AG09319 (cell line): ENCODE measurements at regions not wholly inside any gene's neighbourhood (a gene's known extent, or its start where the extent isn't known, plus 50 kb on each side); places are given as distances from the start of the nearest gene placed in this dataset.

Experiments used
- DNase-seq: peaks from one replicate; pipeline ENCODE4 v3.0.0-alpha.2; 2010; ENCODE audit warnings: low read depth; ENCODE audit errors: extremely low read depth
- TF ChIP-seq, protein P1 (sequence below): IDR thresholded peaks from 2 replicates; pipeline ENCODE4 v1.5.1; 2011; ENCODE audit warnings: low read depth, mild to moderate bottlenecking, inconsistent platforms, low read length, moderate library complexity

DNA sequence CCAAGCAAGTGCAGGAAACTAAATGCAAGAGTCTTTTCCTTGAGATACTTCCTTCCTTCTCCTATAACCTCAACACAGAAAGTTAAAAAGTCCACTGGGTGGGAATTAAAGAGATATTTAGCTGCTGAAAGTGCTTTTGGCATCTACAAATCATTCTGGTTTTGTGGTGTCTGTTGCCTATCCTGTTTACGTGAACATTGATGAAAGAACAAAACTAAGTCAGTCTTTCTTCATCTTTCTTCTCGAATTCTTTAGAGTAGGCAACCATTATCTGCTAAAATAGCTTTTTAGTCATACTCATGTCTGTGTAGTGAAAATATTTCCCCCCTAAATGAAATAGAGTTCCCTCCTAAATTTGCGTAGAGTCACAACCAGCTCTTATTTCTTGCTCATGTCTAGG is 838.6 kb downstream of the GATA3 start:
- TF ChIP-seq, protein P1, sequence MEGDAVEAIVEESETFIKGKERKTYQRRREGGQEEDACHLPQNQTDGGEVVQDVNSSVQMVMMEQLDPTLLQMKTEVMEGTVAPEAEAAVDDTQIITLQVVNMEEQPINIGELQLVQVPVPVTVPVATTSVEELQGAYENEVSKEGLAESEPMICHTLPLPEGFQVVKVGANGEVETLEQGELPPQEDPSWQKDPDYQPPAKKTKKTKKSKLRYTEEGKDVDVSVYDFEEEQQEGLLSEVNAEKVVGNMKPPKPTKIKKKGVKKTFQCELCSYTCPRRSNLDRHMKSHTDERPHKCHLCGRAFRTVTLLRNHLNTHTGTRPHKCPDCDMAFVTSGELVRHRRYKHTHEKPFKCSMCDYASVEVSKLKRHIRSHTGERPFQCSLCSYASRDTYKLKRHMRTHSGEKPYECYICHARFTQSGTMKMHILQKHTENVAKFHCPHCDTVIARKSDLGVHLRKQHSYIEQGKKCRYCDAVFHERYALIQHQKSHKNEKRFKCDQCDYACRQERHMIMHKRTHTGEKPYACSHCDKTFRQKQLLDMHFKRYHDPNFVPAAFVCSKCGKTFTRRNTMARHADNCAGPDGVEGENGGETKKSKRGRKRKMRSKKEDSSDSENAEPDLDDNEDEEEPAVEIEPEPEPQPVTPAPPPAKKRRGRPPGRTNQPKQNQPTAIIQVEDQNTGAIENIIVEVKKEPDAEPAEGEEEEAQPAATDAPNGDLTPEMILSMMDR, result no peak
- DNase-seq, result no peak

DNA sequence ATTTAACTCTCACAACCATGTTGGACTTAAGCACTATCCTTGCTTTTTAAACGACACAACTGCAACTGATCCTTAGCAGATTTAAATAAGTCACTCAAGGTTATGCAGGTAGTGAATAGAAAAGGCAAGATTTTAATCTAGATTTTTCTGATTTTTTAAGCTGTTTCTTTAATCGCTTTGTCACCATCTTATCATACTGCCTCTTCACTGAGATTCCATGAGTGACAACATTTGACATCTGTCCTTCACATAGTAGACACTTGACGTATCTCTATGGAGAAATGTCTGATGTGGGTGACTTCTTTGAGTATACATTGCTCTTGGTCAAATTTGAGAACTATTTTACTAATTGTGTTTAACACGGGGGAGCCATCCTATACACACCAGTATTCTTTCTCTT is 839.7 kb downstream of the GATA3 start:
- TF ChIP-seq, protein P1, result no peak
- DNase-seq, result no peak

DNA sequence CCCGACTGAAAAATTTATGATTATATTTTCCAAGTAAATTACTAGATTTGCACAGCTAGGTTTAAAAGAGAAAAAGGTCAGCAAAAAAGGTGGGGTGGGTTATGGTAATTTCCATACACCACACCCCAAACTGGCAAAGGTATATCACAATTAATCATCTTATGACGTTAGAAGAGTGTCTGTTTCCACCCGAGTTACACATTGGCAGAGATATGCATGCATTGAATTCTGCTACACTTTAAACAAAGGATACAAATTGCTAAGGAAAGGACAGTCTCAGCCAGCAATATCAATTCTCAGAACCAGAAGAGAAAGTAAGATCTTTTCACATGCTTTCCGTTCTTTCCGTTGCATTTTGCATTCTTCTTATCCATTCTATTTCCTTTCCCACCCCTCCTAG is 843.3 kb downstream of the GATA3 start:
- TF ChIP-seq, protein P1, result no peak
- DNase-seq, result no peak

DNA sequence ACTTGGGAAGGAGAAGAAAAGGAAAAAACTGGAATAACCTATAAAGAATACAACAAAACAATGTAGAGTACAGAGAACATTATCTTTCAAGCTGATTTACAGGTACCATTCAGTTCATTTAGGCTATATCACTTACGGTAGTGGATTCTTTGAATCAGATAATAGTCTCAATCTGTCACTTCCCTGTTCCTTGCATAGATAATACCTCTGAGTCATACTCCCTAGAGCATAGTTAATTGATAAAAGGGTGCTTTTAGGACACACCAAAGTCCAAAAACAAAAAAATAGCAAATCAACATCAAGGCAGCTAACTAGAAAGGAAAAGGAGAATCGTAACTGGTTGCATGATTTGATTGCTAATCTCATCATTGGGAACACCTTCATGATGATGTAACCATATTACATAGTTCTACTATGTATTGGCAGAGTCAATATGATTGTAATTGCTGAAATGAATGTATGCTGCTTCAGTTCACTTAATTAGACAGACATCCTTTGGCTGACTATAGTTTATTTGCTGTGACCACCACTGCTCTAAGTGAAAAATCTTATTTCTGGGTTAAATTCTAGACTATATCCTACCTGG is 844.4 kb downstream of the GATA3 start:
- DNase-seq, result no peak

DNA sequence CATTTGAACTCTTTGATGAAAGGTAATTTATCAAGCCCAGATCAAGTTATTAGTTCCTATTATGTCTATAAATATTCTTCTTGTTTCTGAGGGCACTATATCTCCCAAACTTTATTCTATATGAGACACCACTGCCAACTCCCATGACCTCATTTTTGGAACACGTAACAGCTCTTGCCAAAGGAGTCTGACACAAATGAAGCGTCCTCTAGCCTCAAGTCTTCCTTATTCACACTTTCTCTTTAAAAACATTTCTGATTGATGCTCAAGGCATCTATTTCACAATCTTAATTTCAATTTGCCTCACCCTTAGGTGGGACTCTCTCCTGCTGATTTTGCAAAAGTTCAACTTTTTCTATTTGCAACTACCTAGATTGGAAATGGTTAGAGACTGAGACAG is 848.4 kb downstream of the GATA3 start:
- TF ChIP-seq, protein P1, result no peak
- DNase-seq, result no peak

More for the DNA sequence above, 844.4 kb downstream of the GATA3 start:
- TF ChIP-seq, protein P1, result no peak

DNA sequence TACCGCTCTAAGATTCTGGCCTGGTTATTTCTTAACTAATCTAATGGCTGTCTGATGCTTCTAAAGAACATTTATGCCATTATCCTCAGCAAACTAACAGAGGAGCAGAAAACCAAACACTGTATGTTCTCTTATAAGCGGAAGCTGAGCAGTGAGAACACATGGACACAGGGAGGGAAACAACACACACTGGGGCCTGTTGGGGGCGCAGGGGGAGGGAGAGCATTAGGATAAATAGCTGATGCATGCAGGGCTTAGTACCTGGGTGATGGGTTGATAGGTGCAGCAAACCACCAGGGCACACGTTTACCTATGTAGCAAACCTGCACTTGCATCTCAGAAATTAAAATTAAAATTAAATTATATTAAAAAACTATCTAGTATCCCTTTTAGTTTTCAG is 853.5 kb downstream of the GATA3 start:
- TF ChIP-seq, protein P1, result no peak

DNA sequence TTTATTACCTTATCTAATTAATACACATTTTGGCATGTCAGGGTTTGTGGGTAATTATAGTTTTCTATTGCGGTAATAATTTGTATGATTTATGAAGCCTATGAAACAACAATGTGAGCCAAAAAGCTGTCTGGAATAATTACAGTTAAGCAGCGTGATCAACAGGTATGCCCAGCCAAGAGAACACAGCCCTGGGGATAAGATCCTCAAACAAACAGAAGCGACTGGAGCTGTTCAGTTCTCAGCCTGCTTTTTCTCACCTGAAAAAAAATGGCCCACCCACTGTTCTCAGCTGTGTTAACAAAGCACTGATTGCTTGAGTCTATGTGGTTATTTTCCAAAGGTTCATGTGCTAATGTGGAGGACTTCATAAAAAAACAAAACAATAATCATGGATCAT is 855.8 kb downstream of the GATA3 start:
- no peak for DNase-seq
- TF ChIP-seq, protein P1, result no peak

More for the DNA sequence above, 853.5 kb downstream of the GATA3 start:
- no peak for DNase-seq
